ENCODE measurements at regions not wholly inside any gene's neighbourhood (a gene's known extent, or its start where the extent isn't known, plus 50 kb on each side); places are given as distances from the start of the nearest gene placed in this dataset.

DNA sequence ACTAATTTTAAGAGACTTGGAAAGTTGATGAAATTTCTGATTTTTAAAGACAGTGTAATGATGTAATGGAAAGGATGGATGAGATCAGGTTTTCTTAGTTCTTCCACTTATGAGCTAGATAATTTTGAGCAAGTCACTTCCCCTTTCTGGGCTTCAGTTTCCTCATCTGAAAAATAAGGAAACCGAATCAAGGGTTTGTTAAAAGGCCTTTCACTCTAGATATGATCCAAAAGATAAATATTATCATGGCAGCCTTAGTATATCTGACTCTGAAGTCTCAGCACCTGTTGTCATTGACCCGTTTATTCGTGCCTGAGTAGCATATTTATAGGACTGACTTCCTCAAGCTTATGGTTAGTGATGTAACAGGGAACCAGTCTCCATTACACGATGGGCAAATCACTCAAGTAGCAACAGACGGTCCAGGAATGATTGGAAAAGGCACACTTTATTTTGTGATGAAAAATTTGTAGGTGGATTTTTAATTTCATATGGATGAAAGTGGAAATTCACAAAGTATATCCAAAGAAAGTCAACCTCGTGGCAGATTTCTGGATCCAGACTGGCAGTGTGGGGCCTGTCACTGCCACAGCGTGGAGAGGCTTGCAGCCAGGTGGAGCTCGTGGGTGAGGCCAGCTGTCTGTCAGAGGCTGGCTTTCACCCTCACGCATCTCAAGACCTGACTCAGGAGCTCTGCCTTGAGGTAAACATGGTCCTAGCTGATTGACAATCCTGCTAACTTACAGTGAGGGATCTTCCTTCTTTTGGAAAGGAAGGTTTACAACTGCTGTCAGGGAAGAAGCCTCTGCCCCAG lies 137.9 kb upstream of the CXCR4 start:
- no peak for DNase-seq

DNA sequence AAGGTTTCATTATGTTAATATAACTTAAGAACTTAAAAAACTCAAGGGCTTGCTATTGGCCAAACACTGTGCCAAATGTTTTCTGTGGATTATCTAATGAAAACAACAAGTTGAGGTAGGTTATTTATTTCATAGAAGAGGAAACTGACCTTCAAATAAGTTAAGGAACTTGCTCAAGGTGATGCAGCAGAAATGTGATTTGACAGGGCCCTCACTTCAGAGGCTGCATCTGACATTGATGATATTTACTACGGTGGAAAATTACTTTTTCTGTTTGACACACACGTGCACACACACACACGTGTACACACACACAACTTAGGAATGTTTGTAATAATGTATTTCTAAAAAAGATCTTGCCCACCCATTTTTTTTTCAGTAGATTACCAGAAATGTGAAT lies 137.2 kb upstream of the CXCR4 start:
- DNase-seq, result no peak

DNA sequence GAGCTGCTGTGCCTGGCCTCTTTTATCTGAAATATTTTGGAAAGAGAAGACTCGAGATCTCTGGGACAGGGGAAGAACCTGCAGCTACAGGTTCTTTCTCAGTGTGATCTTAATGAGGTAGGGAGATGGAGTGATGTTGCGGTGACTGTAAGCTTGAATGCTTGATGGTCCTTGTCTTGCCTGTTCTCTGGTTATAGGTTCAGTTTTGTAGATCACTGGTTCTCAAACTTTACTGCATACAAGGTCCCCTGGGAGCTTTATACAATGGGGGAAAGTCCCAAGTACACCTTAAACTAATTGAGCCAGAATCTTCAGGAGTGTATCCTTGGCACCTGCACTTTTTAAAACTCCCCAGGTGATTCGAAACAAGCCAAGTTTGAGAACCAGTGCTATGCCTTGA lies 136.7 kb upstream of the CXCR4 start:
- no peak for DNase-seq

DNA sequence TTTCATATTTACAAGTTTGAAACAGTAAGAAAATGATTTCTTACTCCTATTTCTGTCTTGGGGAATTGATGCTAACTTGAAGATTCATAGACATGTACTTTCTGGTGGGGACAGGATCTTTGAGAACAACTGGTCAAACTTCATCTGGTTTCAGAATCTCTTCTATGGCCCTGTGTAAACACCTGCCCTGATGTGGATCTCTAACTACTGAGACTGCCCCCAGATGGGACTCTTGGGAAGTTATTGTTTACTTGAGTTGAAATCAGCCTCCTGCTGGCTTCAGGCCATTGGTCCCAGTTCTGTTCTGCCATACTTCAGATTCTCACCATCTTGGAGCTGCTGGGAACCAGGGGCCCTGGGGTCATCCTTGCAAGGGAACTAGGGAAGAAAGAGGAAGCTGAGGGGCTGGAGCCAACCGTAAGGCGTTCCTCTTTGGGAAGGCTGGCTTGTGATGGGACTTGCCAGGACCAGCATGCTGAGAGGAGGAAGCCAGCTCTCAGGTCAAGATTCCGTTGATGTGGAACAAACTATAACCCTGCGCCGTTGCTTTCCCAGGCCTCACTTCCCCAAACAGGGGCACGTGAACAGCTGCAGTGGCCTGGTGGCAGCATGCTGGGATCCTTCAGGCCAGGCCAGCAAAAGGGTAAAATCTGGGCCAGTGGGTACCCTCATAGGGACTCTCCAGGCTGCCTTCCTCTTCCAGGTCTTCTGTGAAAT lies 135.5 kb upstream of the CXCR4 start:
- no peak for DNase-seq

DNA sequence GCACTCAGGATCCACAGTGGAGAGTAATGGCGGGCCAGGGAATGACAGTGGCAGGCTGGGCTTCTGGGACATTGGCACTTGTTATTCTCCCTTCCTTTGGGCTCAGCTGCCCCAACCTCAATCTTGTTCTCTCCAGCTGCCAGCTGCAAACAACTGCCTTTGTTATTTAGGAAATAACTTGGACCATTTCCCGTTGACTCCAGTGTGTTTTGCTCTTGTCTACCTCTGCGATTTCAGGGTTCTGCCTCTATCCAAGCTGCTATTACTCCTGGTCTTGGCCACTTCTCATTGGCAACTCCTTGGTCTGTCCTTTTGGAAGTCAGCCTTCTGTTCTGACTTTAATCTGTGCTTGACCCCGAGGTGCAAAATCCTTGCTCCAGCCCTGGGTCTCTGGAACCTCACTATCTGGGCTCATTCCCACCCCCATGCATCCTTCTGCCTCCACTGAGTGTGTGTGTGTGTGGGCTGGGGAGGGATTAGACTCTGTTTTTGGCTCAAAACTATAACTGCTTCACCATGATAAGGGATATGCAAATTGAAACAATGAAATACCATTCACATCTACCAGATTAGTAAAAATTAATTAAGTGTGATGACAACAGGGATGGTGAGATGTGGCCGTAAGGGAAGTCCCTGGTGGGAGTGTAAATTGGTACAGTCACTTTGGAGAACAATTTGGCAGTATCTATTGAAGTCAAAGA lies 134.1 kb upstream of the CXCR4 start:
- DNase-seq, result peak in 1 of 2 experiments; percentile 10

DNA sequence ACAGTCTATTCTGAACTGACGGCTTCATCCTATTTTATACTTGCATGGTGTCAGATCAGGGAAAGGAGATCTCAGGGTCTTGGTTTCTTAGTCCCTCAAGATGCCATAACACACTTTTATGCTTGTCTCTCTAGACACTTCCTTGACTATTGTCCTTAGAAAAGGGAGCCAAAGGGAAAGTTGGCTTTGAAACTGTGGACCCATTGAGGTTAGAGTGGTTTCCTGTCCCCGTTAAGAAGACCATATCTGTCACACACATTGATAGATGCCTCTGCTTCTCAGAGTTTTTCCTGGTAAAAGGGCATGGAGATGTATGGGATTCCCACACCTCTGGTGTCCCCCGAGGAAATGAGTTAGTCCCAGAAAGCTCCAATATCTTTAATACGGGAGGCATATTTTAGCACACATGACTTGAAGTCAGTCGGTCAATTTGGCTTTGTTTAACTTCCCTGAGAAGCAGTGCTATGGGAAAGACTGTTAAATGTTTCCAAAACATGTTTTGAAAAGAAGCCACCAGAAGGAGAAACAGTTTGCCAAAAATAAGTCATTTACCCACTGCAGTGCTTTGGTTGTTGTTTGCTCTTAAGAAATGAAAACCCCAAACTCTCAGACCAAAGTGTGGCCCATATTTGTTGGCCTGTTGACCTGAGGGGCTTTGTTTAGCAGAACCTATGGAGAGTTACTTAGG lies 133.4 kb upstream of the CXCR4 start:
- no peak for DNase-seq

DNA sequence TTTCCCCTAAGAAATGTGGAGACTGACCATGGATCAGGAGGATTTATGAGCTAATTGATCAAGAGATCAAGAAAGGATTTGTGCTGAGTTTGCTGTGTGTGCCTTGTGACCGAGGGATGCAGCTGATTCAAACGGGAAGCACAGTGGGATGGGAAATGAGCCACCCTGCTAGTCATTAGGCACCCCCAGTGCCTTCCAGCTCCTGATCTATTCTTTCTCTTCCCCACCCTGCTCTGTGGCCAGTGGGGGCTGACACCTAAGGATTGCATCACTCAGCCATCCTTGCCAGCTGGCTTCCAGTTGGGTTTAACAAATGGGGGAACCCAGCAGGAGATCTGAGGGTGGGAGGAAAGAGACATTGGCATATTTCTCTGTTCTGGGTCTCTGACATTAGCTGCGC lies 132.2 kb upstream of the CXCR4 start:
- no peak for DNase-seq

DNA sequence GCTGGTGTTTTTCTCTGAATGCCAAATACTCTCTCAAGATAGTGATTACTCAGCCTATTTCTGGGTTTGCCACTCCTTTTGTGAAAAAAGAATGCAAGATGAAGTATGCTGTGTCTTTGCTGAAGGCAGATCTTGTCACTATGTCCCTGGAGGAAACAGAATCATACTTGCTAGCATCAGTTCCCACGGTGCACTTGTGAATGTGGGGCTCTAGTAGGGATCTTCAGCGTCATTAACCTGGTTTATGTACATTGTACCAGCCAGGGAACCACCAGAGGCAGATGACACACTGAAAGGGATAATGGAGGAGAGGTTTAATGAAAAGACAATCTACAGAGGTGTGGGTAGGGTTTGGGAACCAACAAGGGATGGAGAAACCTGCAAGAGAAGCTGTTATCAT lies 131.0 kb upstream of the CXCR4 start:
- DNase-seq, result no peak

DNA sequence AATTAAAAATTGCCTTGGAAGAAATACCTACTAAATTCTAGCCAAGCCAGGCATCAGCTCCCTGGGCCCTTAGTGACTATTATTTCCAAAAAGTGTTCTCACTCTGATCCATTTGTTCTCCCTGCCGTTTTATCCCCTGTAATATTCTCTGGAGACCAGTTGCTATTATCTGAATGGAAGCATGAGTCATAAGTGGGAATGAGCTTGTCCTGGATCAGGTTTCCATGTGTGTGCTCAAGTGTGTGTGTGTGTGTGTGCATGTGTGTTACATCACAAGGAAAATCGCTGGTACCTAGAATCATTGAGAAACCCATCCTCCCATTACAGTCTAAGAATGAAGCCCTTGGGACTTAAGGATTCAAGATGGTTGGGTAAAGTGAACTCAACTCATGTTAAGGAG lies 130.3 kb upstream of the CXCR4 start:
- peak in 1 of 2 experiments; percentile 35 for DNase-seq

DNA sequence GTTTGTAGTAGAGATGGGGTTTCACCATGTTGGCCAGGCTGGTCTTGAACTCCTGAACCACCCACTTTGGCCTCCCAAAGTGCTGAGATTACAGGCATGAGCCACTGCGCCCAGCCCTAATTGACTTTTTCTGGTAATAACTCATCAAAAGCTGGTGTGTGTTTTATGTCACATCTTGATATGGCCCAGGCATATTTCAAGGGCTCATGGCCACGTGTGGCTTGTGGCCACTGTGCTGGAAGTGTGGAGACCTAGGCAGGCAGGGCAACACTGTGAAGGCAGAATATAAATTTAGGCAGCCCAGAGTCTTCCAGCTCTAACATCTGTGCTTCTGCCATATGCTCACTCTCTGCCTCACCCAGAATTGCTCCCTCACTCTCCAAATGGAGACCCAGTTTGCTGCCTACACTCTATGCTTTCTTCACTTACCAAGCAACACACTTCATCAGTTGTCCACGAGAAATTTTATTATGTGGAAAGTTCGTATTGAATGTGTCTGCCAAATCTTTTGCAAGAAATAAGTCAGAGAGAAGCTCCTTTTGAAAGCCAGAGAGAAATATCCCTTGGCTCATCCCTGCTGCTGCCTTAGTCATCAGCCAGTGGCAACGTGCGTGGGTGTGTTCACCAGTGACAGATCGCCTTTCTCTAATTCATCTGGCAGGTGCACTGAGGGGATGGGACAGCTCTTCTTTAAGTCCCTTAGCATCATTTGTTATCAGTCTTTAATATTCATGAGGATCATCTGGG lies 129.4 kb upstream of the CXCR4 start:
- DNase-seq, result peak in 1 of 2 experiments; percentile 38

DNA sequence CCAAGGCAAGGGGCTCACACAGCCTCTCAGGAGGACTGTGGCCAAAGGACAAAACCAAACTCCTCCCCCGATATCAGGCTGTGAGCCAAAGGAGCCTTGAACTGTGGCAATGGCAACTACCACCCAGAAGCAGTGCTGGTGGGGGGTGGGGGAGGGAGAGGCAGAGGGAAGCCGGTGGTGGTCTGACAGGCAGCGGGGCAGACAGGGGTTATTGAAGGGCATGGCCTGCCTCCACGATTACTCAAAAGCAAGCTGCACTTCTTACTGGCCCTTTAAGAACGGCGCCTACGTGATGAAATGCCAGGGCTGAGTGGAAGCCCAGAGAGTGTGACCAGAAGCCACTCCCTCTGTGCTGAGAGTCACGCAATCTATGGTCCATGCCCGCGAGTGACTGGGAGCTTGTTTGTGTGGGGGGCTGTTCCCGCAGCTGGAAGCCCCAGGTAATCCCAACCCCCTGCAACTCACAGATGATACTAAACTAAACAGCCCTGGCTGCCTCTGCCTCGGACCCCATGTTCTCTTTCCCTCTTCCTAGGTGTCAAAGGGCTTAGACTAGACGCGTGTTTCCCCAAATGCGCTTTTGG lies 128.2 kb upstream of the CXCR4 start:
- no peak for DNase-seq

DNA sequence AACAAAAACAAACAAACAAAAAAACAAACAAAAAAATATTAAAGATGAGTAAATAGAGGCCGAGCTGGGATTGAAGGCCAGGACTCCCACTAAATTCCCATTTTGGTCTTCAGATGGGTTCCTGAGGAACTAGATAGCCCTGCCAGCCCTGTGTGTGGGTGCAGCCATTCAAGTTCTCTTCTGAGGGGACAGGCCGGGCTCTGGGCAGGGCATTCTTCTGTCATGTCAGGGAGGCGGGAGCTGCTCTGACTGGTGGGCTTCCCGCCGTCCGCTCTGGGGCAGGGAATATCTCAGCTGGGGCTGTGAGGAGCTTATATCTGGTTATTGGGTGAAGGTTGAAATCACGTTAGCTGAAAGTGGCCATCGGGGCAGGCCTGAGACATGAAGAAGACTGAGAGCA lies 127.3 kb upstream of the CXCR4 start:
- DNase-seq, result no peak

DNA sequence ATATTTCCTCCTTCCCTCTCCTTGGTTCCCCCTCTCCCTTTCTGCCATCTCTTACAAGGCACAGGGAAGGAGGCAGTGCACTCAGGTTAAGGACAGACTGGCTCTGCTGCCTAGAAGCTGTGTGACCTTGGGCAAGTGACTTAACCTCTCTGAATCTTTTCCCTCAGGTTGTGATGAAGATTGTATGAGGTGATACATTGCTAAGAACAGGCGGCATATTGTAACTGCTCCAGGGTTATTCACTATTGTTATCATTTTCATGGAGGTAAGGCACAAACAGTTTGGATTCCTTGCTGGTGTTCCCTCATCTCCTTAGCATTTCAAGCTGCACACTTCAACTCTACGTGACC lies 126.6 kb upstream of the CXCR4 start:
- DNase-seq, result no peak

DNA sequence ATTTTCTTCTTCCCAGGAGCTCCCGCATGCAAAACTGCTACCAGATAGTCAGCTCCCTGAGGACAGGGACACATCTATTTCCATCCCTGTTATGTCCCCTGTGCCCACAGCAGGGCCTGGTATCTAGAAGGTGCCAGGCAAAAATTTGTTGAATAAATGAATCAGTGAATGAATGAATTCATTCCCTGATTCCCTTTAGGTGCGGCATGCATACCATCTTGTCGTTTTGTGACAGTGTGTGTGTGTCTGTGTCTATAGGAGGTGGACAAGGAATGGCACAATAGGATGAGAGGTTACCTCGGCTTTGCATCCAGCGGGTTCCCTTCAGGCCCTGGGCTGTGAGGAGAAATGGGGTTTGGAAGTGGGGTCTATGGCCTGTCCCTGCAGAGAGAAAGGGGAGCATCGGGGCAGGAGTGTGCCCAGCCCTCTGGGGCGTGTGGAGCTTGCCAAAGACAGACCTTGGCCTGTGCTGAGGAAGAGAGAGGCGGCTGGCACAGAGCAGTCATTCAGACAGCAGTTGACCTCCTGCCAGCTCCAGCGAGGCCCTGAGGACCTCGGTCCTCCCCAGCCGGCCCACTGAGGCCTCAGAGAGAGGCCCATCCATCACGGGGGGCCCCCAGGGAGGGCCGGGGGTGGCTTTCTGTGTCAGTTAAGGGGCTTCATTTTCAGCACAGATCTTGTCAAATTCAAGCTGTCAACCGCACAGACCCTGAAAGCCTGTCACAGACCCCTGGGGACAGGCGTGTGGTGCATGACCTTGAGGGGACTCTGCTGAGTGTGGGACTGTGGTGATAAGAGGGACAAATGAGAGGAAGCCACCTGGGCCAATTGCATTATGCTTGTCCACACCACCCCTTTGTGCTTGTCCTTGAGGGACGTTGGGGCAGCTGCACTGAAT lies 125.9 kb upstream of the CXCR4 start:
- peak in 1 of 2 experiments; percentile 5 for DNase-seq

DNA sequence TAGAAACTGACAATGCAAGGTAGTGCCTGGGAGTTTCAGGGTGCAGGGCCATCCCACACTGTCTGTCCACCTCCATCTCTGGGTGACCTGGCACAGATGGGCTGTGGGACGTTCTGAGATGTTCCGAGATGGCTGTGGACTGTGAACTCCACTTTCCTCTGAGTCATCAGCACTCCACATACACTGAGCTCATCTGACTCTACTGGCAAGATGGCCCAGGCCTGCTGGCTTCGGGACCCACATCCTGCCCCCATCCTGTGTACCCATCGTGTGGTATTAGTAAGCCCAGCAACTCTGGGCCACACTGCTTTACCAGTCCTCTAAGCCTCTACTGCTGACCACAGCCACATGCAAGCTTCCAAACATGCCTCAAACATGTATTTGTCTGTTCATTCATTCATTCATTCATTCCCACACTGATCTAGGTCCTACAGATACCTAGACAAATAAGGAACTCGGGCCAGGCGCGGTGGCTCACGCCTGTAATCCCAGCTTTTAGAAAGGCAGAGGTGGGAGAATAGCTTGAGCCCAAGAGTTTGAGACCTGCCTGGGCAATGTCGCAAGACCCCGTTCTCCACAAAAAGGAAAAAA lies 124.8 kb upstream of the CXCR4 start:
- no peak for DNase-seq

DNA sequence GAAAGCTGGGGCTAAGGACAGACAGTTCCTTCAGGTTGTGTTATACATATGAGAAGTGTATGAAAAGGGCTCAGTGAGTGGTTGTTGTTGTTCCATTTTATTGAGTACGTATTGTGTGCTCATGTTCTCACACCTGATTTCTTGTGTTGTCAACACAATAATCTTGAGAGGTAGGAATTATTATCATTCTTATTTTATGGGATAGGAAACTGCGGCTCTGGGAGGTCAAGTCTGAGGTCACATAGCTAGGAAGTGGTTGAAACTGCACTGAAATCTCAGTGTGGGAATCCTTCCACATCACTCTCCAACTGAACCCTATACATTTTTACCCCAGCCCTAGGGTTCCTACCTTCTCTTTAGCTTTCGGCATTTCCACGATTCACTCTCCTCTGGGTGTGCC lies 124.2 kb upstream of the CXCR4 start:
- no peak for DNase-seq

DNA sequence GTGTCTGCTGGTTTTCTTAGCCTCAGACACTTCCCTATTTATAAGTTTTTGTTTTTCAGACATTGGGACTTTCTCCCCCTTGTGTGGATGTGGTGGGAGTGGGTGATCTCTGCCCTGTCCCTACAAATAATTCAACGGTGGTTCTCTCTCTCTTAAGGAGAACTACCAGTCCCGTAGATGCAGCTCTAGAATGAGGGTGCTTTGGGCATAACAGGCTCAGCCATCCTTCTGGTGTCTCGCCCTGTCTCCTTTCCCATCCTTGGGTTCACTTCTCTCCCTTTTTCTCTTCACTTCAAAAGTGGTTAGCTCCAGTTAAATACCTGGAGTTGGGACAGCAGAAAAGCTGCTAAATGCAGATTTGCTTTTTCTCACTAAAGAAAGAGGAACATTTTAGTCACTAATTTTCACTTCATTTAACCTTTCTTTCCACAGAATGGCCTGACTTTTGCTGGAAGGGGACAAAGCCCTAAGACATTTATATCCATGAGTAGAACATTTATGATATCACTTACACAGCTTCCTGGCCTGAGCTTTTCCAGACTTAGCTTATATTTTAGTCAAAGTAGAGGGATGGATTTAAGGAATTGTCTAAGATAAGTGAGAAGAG lies 121.2 kb upstream of the CXCR4 start:
- no peak for DNase-seq

DNA sequence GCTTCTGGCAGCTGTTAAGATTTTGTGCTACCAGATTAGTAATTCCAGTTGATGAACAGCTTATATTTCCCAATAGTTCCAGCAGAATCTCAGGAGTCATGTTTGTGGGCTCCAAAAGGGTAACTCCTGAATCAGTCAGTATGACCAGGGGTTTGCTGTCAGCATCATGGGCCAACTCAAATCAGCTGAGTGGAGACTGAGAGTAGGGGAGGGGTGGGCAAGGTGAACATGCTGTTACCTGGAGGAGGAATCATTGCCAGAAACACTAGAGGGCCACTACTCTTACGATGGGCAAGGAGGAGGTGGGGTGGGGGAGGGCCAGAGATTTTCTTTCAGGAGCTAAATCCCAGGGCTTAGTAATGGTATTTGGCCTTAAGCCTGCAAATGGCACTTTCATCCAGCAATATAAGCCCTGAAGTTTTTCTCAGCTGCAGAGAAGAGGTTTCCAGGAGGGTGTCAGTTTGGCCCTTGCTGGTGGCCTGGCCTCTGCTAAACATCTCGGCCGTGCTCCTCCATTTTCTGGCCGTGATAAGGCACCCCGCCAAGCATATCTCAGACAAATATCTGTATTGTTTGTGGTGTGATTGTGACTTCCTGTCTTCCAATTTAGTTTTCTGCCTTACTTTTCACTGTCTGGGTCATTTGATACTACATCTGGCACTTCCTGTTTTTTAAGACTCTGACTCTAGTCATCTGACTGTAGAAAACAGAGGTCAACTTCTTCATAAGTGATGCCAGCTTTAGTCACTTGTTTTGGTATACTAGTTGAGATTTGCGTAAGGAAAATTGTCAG lies 120.5 kb upstream of the CXCR4 start:
- DNase-seq, result no peak

DNA sequence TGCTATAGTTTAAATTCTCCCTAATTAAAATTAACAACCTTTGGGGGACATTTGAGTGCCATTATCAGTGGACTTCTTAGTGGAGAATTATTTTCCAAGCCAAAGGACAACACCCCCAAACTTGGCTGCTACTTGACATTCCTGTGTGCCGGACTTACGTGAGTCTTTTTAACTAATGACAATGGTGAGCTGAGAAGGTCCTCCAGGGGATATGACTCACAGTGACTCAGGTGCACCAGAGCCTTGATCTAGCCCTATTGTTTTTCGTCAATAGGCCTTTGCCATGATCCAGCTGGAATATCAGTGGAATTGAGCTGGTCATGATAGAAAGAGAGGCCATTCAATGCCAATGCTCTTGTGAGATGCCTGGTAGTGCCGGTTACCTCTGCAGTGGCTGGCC lies 118.1 kb upstream of the CXCR4 start:
- DNase-seq, result no peak
